Endothelial cell of umbilical vein (primary cell): ENCODE measurements at regions not wholly inside any gene's neighbourhood (a gene's known extent, or its start where the extent isn't known, plus 50 kb on each side); places are given as distances from the start of the nearest gene placed in this dataset.

ENCODE experiments used
- BruUV-seq: library from RNA; stranded (reverse); fragments of 400-500 nt; replicated peaks from 2 replicates; lab custom pipeline; 2021; lab: Mats Ljungman, UMichigan
- CTCF ChIA-PET: fragments of 300-600, 350-600 bp; sonication (Branson Sonifier 250); formaldehyde crosslinking; loops from one replicate; lab custom pipeline; 2021; ENCODE audit warnings: antibody characterized with exemption, inconsistent platforms; lab: Charles Lee
- POLR2A ChIA-PET: fragments of 300-600, 350-600 bp; sonication (Branson Sonifier 250); formaldehyde crosslinking; loops from one replicate; lab custom pipeline; 2021; ENCODE audit warnings: antibody characterized with exemption, inconsistent platforms; lab: Charles Lee
- DNase-seq: peaks from one replicate; pipeline ENCODE4 v3.0.0-alpha.2; 2011; ENCODE audit warnings: low read depth, low spot score
- FAIRE-seq: peaks from 2 replicates; lab custom pipeline; 2011; peaks lifted over from hg19 to GRCh38; lab: Jason Lieb, UNC
- H2AFZ ChIP-seq: 2 replicates; pipeline ENCODE4 v1.6.0; 2012; ENCODE audit warnings: low read depth, low read length, control low read depth, inconsistent platforms
- H3K27ac ChIP-seq: 2 replicates; pipeline ENCODE4 v1.5.1; 2011; ENCODE audit warnings: low read depth, mild to moderate bottlenecking, control low read depth, low read length, moderate library complexity; ENCODE audit not compliant: insufficient read depth
- H3K27me3 ChIP-seq, 2 experiments: 2 replicates each; pipeline versions ENCODE4 v1.6.0 to v1.6.1; 2011; ENCODE audit warnings: low read length in 2 of 2, mixed read lengths in 1 of 2; ENCODE audit not compliant: control insufficient read depth in 2 of 2, insufficient read depth in 2 of 2
- H3K36me3 ChIP-seq, 2 experiments: 2 replicates in 1 of 2; 3 replicates in 1 of 2; pipeline ENCODE4 v1.5.1; 2011; ENCODE audit warnings: low read length in 2 of 2, mild to moderate bottlenecking in 1 of 2, moderate library complexity in 1 of 2; ENCODE audit not compliant: control insufficient read depth in 2 of 2, insufficient read depth in 2 of 2; ENCODE audit errors: extremely low read depth in 1 of 2
- H3K4me1 ChIP-seq: 3 replicates; pipeline ENCODE4 v1.5.1; 2011; ENCODE audit warnings: mild to moderate bottlenecking, low read length; ENCODE audit not compliant: control insufficient read depth, insufficient read depth; ENCODE audit errors: extremely low read depth
- H3K4me2 ChIP-seq: 2 replicates; pipeline ENCODE4 v1.6.1; 2011; ENCODE audit warnings: low read length, control low read depth, mixed read lengths; ENCODE audit not compliant: insufficient read depth
- H3K4me3 ChIP-seq, 3 experiments: fragments of 200-600 bp in 1 of 3; sonication (generic), shearing (Covaris generic) in 1 of 3; replicated peaks in 1 of 3; 2 replicates each; pipeline ENCODE4 v1.5.1; 2011 to 2016; ENCODE audit warnings: control low read depth in 3 of 3, low read length in 3 of 3, mild to moderate bottlenecking in 2 of 3, inconsistent platforms in 1 of 3, low read depth in 1 of 3, moderate library complexity in 1 of 3; ENCODE audit not compliant: insufficient read depth in 1 of 3
- H3K79me2 ChIP-seq: 2 replicates; pipeline ENCODE4 v1.6.0; 2012; ENCODE audit warnings: low read length, inconsistent platforms; ENCODE audit not compliant: control insufficient read depth, insufficient read depth
- H3K9ac ChIP-seq: replicated peaks from 2 replicates; pipeline ENCODE3; 2011; ENCODE audit warnings: low read length, control low read depth; ENCODE audit not compliant: insufficient read depth; ENCODE audit errors: extremely low read depth
- H3K9me1 ChIP-seq: replicated peaks from 3 replicates; pipeline ENCODE4 v1.6.0; 2011; ENCODE audit warnings: mild to moderate bottlenecking, low read length; ENCODE audit not compliant: control insufficient read depth, insufficient read depth; ENCODE audit errors: extremely low read depth
- H3K9me3 ChIP-seq: replicated peaks from 2 replicates; pipeline ENCODE4 v1.5.1; 2012; ENCODE audit warnings: low read length, inconsistent platforms; ENCODE audit not compliant: control insufficient read depth, insufficient read depth
- H4K20me1 ChIP-seq: replicated peaks from 2 replicates; pipeline ENCODE3; 2011; ENCODE audit warnings: mild to moderate bottlenecking, low read length; ENCODE audit not compliant: control insufficient read depth, insufficient read depth; ENCODE audit errors: extremely low read depth
- CTCF ChIP-seq, 2 donors: IDR thresholded peaks; 1 replicate in 1 of 2; 2 replicates in 1 of 2; pipeline ENCODE4 v1.5.1; 2011; ENCODE audit warnings: low read length in 2 of 2, mild to moderate bottlenecking in 2 of 2, moderate library complexity in 2 of 2, control low read depth in 1 of 2, inconsistent platforms in 1 of 2, low read depth in 1 of 2; ENCODE audit not compliant: insufficient read depth in 1 of 2; ENCODE audit errors: extremely low read depth in 1 of 2
- EZH2 ChIP-seq: IDR thresholded peaks from 2 replicates; pipeline ENCODE4 v1.6.1; 2012; ENCODE audit warnings: borderline replicate concordance, low read depth, mild to moderate bottlenecking, moderate library complexity, low read length, inconsistent platforms; ENCODE audit not compliant: severe bottlenecking
- FOS ChIP-seq: IDR thresholded peaks from 2 replicates; pipeline ENCODE4 v1.6.1; 2011; ENCODE audit warnings: mild to moderate bottlenecking, low read length, moderate library complexity, borderline replicate concordance; ENCODE audit not compliant: insufficient read depth
- GATA2 ChIP-seq: IDR thresholded peaks from 2 replicates; pipeline ENCODE4 v1.7.0; 2011; ENCODE audit warnings: low read depth, mild to moderate bottlenecking, moderate library complexity, mixed read lengths, low read length; ENCODE audit not compliant: insufficient read length, insufficient read depth
- JUN ChIP-seq: IDR thresholded peaks from 2 replicates; pipeline ENCODE4 v1.6.1; 2011; ENCODE audit warnings: borderline replicate concordance, low read depth; ENCODE audit not compliant: insufficient read length, insufficient read depth
- MAX ChIP-seq: IDR thresholded peaks from 2 replicates; pipeline ENCODE4 v1.6.1; 2011; ENCODE audit not compliant: insufficient read depth, insufficient read length
- MYC ChIP-seq: IDR thresholded peaks from one replicate; pipeline ENCODE4 v1.6.1; 2011; ENCODE audit warnings: mild to moderate bottlenecking, low read depth, low read length
- POLR2A ChIP-seq: IDR thresholded peaks from 2 replicates; pipeline ENCODE4 v1.6.1; 2012; ENCODE audit warnings: low read depth, mild to moderate bottlenecking, control low read depth, low read length
- POLR2AphosphoS5 ChIP-seq: IDR thresholded peaks from 2 replicates; pipeline ENCODE4 v1.6.1; 2012; ENCODE audit warnings: low read depth, mild to moderate bottlenecking, control low read depth, low read length, moderate library complexity; ENCODE audit not compliant: insufficient read depth
- dilution Hi-C: fragments of 300-500 bp; cut with MboI; formaldehyde crosslinking; loops from one replicate; pipeline ENCODE4 v1.15.0; 2019; ENCODE audit warnings: low sequenced_read_pairs; ENCODE audit not compliant: extremely low pct_ligation_motif_present
- intact Hi-C: fragments of 100-400 bp; cut with micrococcal nuclease; formaldehyde crosslinking; loops from one replicate; pipeline ENCODE4 v1.10.0; 2022

GRCh38 chrX:94686071-94686470 is 1012.1 kb downstream of the FAM133A start:
- Histone ChIP-seq H3K27me3 (no peaks in the 10 kb centered on the region), H3K4me3 (no peak overlapping the region), H3K9me3 (no peaks in the 10 kb centered on the region), H3K4me1 (no peaks in the 10 kb centered on the region), H4K20me1 (no peaks in the 10 kb centered on the region), H3K79me2 (no peaks in the 10 kb centered on the region), H3K9me1 (no peaks in the 10 kb centered on the region), H2AFZ (no peak overlapping the region), H3K27ac (no peak overlapping the region), H3K9ac (no peak overlapping the region), H3K4me2 (no peak overlapping the region), H3K36me3 (no peaks in the 10 kb centered on the region)
- BruUV-seq, result no TSS peak
- FAIRE-seq, result no peak
- dilution Hi-C loops (no loop called here), intact Hi-C loops (no loop called here)
- ChIA-PET POLR2A (no interaction called here), CTCF (no interaction called here)
- TF ChIP-seq FOS (no peak), JUN (no peak), MAX (no peak), EZH2 (no peak), GATA2 (no peak), CTCF (IDR thresholded peaks at IDR 0.05; ENCODE audit: extremely low read depth in 1 of 2, insufficient read depth in 1 of 2, low read depth in 1 of 2, low read length in 2 of 2) (no peak), MYC (no peak), POLR2A (no peak), POLR2AphosphoS5 (no peak)
- DNase-seq, result no peak
